AG09319 (cell line): ENCODE measurements at regions not wholly inside any gene's neighbourhood (a gene's known extent, or its start where the extent isn't known, plus 50 kb on each side); places are given as distances from the start of the nearest gene placed in this dataset.
"Not testable (repeated sequence)": the region's sequence is repeated elsewhere in the genome, so short reads cannot be mapped to it uniquely, and the experiment has no call there.

Experiments
- DNase-seq: peaks from one replicate; pipeline ENCODE4 v3.0.0-alpha.2; 2010; ENCODE audit warnings: low read depth; ENCODE audit errors: extremely low read depth
- CTCF ChIP-seq: IDR thresholded peaks from 2 replicates; pipeline ENCODE4 v1.5.1; 2011; ENCODE audit warnings: low read depth, mild to moderate bottlenecking, inconsistent platforms, low read length, moderate library complexity

GRCh38 chr1:14426854-14427253, 171.6 kb upstream of the KAZN start:
- no peak for TF ChIP-seq CTCF
- no peak for DNase-seq

GRCh38 chr1:14429577-14429976, 168.9 kb upstream of the KAZN start:
- TF ChIP-seq CTCF, result no peak
- no peak for DNase-seq

GRCh38 chr1:14432728-14433127, 165.8 kb upstream of the KAZN start:
- not testable (repeated sequence) for DNase-seq

GRCh38 chr1:14435368-14436023, 163.0 kb upstream of the KAZN start:
- no peak for DNase-seq
- no peak for TF ChIP-seq CTCF

GRCh38 chr1:14437417-14437918, 161.0 kb upstream of the KAZN start:
- no peak for DNase-seq
- no peak for TF ChIP-seq CTCF

GRCh38 chr1:14438127-14438769, 160.2 kb upstream of the KAZN start:
- no peak for DNase-seq
- TF ChIP-seq CTCF, result no peak

- DNase-seq, result no peak
- TF ChIP-seq CTCF, result no peak
Measured at GRCh38 chr1:14439015-14439414, 159.5 kb upstream of the KAZN start.

- no peak for TF ChIP-seq CTCF
- no peak for DNase-seq
Measured at GRCh38 chr1:14440166-14440565, 158.3 kb upstream of the KAZN start.
